ENCODE measurements at regions not wholly inside any gene's neighbourhood (a gene's known extent, or its start where the extent isn't known, plus 50 kb on each side); places are given as distances from the start of the nearest gene placed in this dataset.

DNA sequence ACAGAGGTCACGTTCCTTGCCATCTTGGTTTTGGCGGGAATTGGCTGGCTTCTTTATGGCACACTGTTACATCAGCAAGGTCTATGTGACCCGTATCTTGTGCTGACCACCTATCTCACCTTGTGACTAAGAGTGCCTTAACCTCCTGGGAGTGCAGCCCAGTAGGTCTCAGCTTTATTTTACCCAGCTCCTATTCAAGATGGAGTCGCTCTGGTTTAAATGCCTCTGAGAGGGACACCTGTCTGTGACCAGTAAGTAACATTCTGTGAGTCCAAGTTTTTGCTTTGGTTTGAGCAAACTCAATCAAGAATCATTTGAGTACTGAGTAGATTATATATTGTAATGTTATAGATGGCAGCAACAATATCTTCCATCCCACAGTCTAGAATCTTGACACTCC lies 85.0 kb downstream of the BMP2 start:
- TF ChIP-seq EZH2phosphoT487 (IDR thresholded peaks at IDR 0.05; ENCODE audit: insufficient read depth, low read depth) (no peak), EZH2 (IDR thresholded peaks at IDR 0.05; ENCODE audit: insufficient read depth, poor library complexity, severe bottlenecking) (no peak)

Data from GM23248 (cell line).